ENCODE measurements at regions not wholly inside any gene's neighbourhood (a gene's known extent, or its start where the extent isn't known, plus 50 kb on each side); places are given as distances from the start of the nearest gene placed in this dataset.
"Not testable (repeated sequence)": the region's sequence is repeated elsewhere in the genome, so short reads cannot be mapped to it uniquely, and the experiment has no call there.

- Histone ChIP-seq H3K27ac (no peak overlapping the region), H2AFZ (no peak overlapping the region), H3K79me2 (ENCODE audit: low read depth) (no peaks in the 10 kb centered on the region), H3K27me3 (ENCODE audit: insufficient read depth, low read depth) (no peaks in the 10 kb centered on the region), H3K36me3 (ENCODE audit: low read depth) (no peaks in the 10 kb centered on the region), H3K4me3 (no peak overlapping the region), H3K9me2 (ENCODE audit: insufficient read depth) (no peaks in the 10 kb centered on the region), H4K20me1 (ENCODE audit: insufficient read depth) (no peaks in the 10 kb centered on the region), H3K4me2 (no peak overlapping the region), H3K4me1 (replicated peaks; ENCODE audit: insufficient read depth) (no peaks in the 10 kb centered on the region), H3K9me3 (ENCODE audit: insufficient read depth, low read depth) (peaks cover 5% of the 10 kb centered on the region; the same call in 1 of the 2 replicates), H3F3A (ENCODE audit: insufficient read depth, low read depth) (no peaks in the 10 kb centered on the region)
- TF ChIP-seq EZH2 (IDR thresholded peaks at IDR 0.05; ENCODE audit: low read depth) (no peak), CTCF (conservative IDR thresholded peaks at IDR 0.05) (no peak)
- intact Hi-C loops (cut with micrococcal nuclease; ENCODE audit: unreplicated experiment), result no loop called here
- ChIA-PET POLR2A (ENCODE audit: unreplicated experiment) (no interaction called here), CTCF (no interaction called here)
- no TSS peak for BruUV-seq (replicated peaks)
- no peak for DNase-seq
These were observed 193.9 kb downstream of the LARP7 start for GRCh38 chr4:112830753-112831386.

- Histone ChIP-seq H2AFZ (no peak overlapping the region), H3K4me2 (no peak overlapping the region), H3K27ac (no peak overlapping the region), H3K4me3 (no peak overlapping the region), H3K4me1 (replicated peaks; ENCODE audit: insufficient read depth) (no peaks in the 10 kb centered on the region), H3K79me2 (ENCODE audit: low read depth) (no peaks in the 10 kb centered on the region), H3K27me3 (ENCODE audit: insufficient read depth, low read depth) (no peaks in the 10 kb centered on the region), H3F3A (ENCODE audit: insufficient read depth, low read depth) (no peaks in the 10 kb centered on the region), H3K36me3 (ENCODE audit: low read depth) (no peaks in the 10 kb centered on the region), H4K20me1 (ENCODE audit: insufficient read depth) (no peaks in the 10 kb centered on the region), H3K9me2 (ENCODE audit: insufficient read depth) (no peaks in the 10 kb centered on the region), H3K9me3 (ENCODE audit: insufficient read depth, low read depth) (peaks cover 5% of the 10 kb centered on the region; the same call in 1 of the 2 replicates)
- ChIA-PET POLR2A (ENCODE audit: unreplicated experiment) (no interaction called here), CTCF (no interaction called here)
- intact Hi-C loops (cut with micrococcal nuclease; ENCODE audit: unreplicated experiment), result no loop called here
- TF ChIP-seq CTCF (conservative IDR thresholded peaks at IDR 0.05), result no peak
- no peak for TF ChIP-seq EZH2 (IDR thresholded peaks at IDR 0.05; ENCODE audit: low read depth)
- DNase-seq, result no peak
- BruUV-seq (replicated peaks), result no TSS peak
These were observed 195.6 kb downstream of the LARP7 start for GRCh38 chr4:112832493-112832892.

GRCh38 chr4:112836895-112837294 is 200.0 kb downstream of the LARP7 start:
- no peak for TF ChIP-seq EZH2 (IDR thresholded peaks at IDR 0.05; ENCODE audit: low read depth)
- no peaks in the 10 kb centered on the region for H3K79me2 ChIP-seq (ENCODE audit: low read depth)
- ChIA-PET CTCF (no interaction called here), POLR2A (ENCODE audit: unreplicated experiment) (no interaction called here)
- no peak for DNase-seq
- no peak overlapping the region for H3K4me2 ChIP-seq
- H3K27me3 ChIP-seq (ENCODE audit: insufficient read depth, low read depth), result no peaks in the 10 kb centered on the region
- no peaks in the 10 kb centered on the region for H3F3A ChIP-seq (ENCODE audit: insufficient read depth, low read depth)
- no peaks in the 10 kb centered on the region for H4K20me1 ChIP-seq (ENCODE audit: insufficient read depth)
- H3K9me3 ChIP-seq (ENCODE audit: insufficient read depth, low read depth), result no peaks in the 10 kb centered on the region
- no peak overlapping the region for H2AFZ ChIP-seq
- no peak overlapping the region for H3K4me3 ChIP-seq
- intact Hi-C loops (cut with micrococcal nuclease; ENCODE audit: unreplicated experiment), result no loop called here
- no TSS peak for BruUV-seq (replicated peaks)
- no peaks in the 10 kb centered on the region for H3K9me2 ChIP-seq (ENCODE audit: insufficient read depth)
- H3K36me3 ChIP-seq (ENCODE audit: low read depth), result no peaks in the 10 kb centered on the region
- H3K4me1 ChIP-seq (replicated peaks; ENCODE audit: insufficient read depth), result no peaks in the 10 kb centered on the region
- H3K27ac ChIP-seq, result no peak overlapping the region

- CTCF ChIA-PET; H3K4me3 ChIP-seq; H3K79me2 ChIP-seq (ENCODE audit: low read depth); H3F3A ChIP-seq (ENCODE audit: insufficient read depth, low read depth); H3K36me3 ChIP-seq (ENCODE audit: low read depth); POLR2A ChIA-PET (ENCODE audit: unreplicated experiment); intact Hi-C loops (cut with micrococcal nuclease; ENCODE audit: unreplicated experiment); H3K9me3 ChIP-seq (ENCODE audit: insufficient read depth, low read depth); BruUV-seq (replicated peaks); H3K4me2 ChIP-seq; H3K27ac ChIP-seq; DNase-seq; H3K9me2 ChIP-seq (ENCODE audit: insufficient read depth); H4K20me1 ChIP-seq (ENCODE audit: insufficient read depth); H3K27me3 ChIP-seq (ENCODE audit: insufficient read depth, low read depth); H3K4me1 ChIP-seq (replicated peaks; ENCODE audit: insufficient read depth); H2AFZ ChIP-seq: not testable (repeated sequence)
These were observed 201.1 kb downstream of the LARP7 start for GRCh38 chr4:112838015-112838414.
